Loucy (cell line): ENCODE measurements at regions not wholly inside any gene's neighbourhood (a gene's known extent, or its start where the extent isn't known, plus 50 kb on each side); places are given as distances from the start of the nearest gene placed in this dataset.

ENCODE experiments used
- CTCF ChIP-seq: fragments of 200-600 bp; sonication (generic); conservative IDR thresholded peaks from 2 replicates; pipeline ENCODE4 v1.5.1; 2014; ENCODE audit warnings: mild to moderate bottlenecking, antibody characterized with exemption, low read length
- EZH2phosphoT487 ChIP-seq: fragments of 200-600 bp; IDR thresholded peaks from 2 replicates; pipeline ENCODE4 v1.6.1; 2018; ENCODE audit warnings: antibody characterized with exemption, mild to moderate bottlenecking, moderate library complexity, borderline replicate concordance

DNA sequence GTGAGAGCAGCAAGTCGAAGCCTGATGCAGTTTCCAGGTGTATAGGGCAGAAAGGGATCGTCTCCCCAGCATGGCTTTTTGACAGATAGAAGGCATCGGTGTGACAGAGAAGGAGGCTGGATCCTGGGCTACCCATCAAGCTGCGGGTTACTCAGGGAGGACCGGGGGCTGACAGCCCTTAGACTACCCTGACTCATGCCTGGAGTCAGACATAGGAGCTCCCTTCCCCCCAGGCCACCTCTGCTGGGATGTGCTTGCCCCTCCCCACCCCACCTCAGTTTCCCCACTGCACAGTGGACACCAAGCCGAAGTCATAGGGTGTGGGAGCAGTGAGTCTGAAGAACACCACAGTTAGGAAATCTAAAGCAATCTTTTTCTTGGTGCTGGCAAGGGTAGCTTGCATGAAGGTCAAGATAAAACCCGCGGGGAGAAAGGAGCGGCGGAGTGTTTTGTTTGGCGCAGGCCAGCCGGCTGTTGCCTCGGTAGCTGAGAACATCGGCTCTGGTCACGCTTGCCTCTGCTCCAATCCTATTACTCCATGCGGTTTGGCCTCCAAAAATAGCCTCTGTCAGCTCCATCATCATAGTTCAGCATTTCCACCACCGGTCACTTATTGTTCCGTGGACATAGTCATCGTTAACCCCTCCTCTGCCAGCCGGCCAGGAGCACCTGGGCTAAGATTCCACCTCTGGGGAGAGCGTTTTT lies 169.2 kb upstream of the GLI2 start:
- TF ChIP-seq CTCF, result no peak
- TF ChIP-seq EZH2phosphoT487, result no peak
